Testis (tissue), 2 donors: ENCODE measurements at regions not wholly inside any gene's neighbourhood (a gene's known extent, or its start where the extent isn't known, plus 50 kb on each side); places are given as distances from the start of the nearest gene placed in this dataset.

ENCODE experiments used
- POLR2A ChIP-seq: fragments of 450-650 bp; IDR thresholded peaks from one replicate; pipeline ENCODE4 v1.6.1; 2017; ENCODE audit warnings: antibody characterized with exemption, mild to moderate bottlenecking, moderate library complexity
- TF ChIP-seq, protein P1 (sequence below), 3 experiments: fragments of 450-650 bp in 2 of 3; fragments of 200-600 bp in 1 of 3; sonication (generic) in 1 of 3; IDR thresholded peaks; one replicate each; pipeline ENCODE4 v1.5.1; 2016 to 2019; ENCODE audit warnings: antibody characterized with exemption in 3 of 3, mild to moderate bottlenecking in 2 of 3, moderate library complexity in 1 of 3

DNA sequence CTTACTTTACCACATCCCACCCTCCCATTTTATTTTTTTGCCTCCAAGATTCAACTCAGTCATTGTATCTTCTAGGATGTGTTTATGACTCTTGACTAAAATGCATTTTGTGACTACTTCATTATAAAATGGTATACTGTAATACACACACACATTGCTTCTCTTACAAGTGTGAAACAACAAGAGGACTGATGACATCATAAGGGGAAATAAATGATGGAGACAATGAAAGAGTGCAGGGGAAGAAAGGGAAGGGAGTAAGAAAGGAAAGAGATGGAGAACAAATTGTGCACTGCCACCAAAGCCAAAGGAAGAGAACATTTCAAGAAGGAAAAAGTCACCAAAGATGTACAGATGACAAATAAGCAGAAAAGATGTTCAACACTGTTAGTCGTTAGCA is 102.6 kb downstream of the CD164 start:
- TF ChIP-seq, protein P1, sequence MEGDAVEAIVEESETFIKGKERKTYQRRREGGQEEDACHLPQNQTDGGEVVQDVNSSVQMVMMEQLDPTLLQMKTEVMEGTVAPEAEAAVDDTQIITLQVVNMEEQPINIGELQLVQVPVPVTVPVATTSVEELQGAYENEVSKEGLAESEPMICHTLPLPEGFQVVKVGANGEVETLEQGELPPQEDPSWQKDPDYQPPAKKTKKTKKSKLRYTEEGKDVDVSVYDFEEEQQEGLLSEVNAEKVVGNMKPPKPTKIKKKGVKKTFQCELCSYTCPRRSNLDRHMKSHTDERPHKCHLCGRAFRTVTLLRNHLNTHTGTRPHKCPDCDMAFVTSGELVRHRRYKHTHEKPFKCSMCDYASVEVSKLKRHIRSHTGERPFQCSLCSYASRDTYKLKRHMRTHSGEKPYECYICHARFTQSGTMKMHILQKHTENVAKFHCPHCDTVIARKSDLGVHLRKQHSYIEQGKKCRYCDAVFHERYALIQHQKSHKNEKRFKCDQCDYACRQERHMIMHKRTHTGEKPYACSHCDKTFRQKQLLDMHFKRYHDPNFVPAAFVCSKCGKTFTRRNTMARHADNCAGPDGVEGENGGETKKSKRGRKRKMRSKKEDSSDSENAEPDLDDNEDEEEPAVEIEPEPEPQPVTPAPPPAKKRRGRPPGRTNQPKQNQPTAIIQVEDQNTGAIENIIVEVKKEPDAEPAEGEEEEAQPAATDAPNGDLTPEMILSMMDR (IDR thresholded peaks at IDR 0.05): no peak
- TF ChIP-seq POLR2A: no peak
